ENCODE measurements at regions not wholly inside any gene's neighbourhood (a gene's known extent, or its start where the extent isn't known, plus 50 kb on each side); places are given as distances from the start of the nearest gene placed in this dataset.

GRCh38 chr10:131792809-131793208 is 108.0 kb upstream of the PPP2R2D start:
- TF ChIP-seq CTCF (IDR thresholded peaks at IDR 0.05; ENCODE audit: partially characterized antibody, unreplicated experiment) = no peak
- Mint-ChIP-seq H3K27ac (ENCODE audit: unreplicated experiment) (no peak overlapping the region), H3K36me3 (ENCODE audit: unreplicated experiment) (no peaks in the 10 kb centered on the region), H3K4me3 (ENCODE audit: unreplicated experiment) (no peak overlapping the region), H3K9me3 (ENCODE audit: unreplicated experiment) (no peaks in the 10 kb centered on the region), H3K27me3 (ENCODE audit: unreplicated experiment) (peaks cover 2% of the 10 kb centered on the region), H3K4me1 (ENCODE audit: low read depth, unreplicated experiment) (no peaks in the 10 kb centered on the region)
- no peak for DNase-seq

- TF ChIP-seq CTCF (IDR thresholded peaks at IDR 0.05; ENCODE audit: partially characterized antibody, unreplicated experiment) = no peak
- no peak overlapping the region for H3K4me3 Mint-ChIP-seq (ENCODE audit: unreplicated experiment)
- no peak for DNase-seq
- H3K4me1 Mint-ChIP-seq (ENCODE audit: low read depth, unreplicated experiment) = no peaks in the 10 kb centered on the region
- peaks cover 12% of the 10 kb centered on the region for H3K36me3 Mint-ChIP-seq (ENCODE audit: unreplicated experiment)
- no peaks in the 10 kb centered on the region for H3K27me3 Mint-ChIP-seq (ENCODE audit: unreplicated experiment)
- no peak overlapping the region for H3K27ac Mint-ChIP-seq (ENCODE audit: unreplicated experiment)
- peaks cover 2% of the 10 kb centered on the region for H3K9me3 Mint-ChIP-seq (ENCODE audit: unreplicated experiment)
Observed at GRCh38 chr10:131795761-131796160, 105.0 kb upstream of the PPP2R2D start.

- no peak for TF ChIP-seq CTCF (IDR thresholded peaks at IDR 0.05; ENCODE audit: partially characterized antibody, unreplicated experiment)
- Mint-ChIP-seq H3K4me3 (ENCODE audit: unreplicated experiment) (no peak overlapping the region), H3K4me1 (ENCODE audit: low read depth, unreplicated experiment) (no peaks in the 10 kb centered on the region), H3K9me3 (ENCODE audit: unreplicated experiment) (peaks cover 2% of the 10 kb centered on the region), H3K27ac (ENCODE audit: unreplicated experiment) (no peak overlapping the region), H3K27me3 (ENCODE audit: unreplicated experiment) (no peaks in the 10 kb centered on the region), H3K36me3 (ENCODE audit: unreplicated experiment) (peaks cover 12% of the 10 kb centered on the region)
- DNase-seq = no peak
Observed at GRCh38 chr10:131797626-131798025, 103.2 kb upstream of the PPP2R2D start.

- Mint-ChIP-seq H3K9me3 (ENCODE audit: unreplicated experiment) (peaks cover 2% of the 10 kb centered on the region), H3K4me1 (ENCODE audit: low read depth, unreplicated experiment) (no peaks in the 10 kb centered on the region), H3K36me3 (ENCODE audit: unreplicated experiment) (peaks cover 12% of the 10 kb centered on the region), H3K27me3 (ENCODE audit: unreplicated experiment) (no peaks in the 10 kb centered on the region), H3K4me3 (ENCODE audit: unreplicated experiment) (no peak overlapping the region), H3K27ac (ENCODE audit: unreplicated experiment) (no peak overlapping the region)
- no peak for DNase-seq
- TF ChIP-seq CTCF (IDR thresholded peaks at IDR 0.05; ENCODE audit: partially characterized antibody, unreplicated experiment) = no peak
Observed at GRCh38 chr10:131799429-131799828, 101.4 kb upstream of the PPP2R2D start.

- DNase-seq = no peak
- H3K27me3 Mint-ChIP-seq (ENCODE audit: unreplicated experiment) = no peaks in the 10 kb centered on the region
- H3K9me3 Mint-ChIP-seq (ENCODE audit: unreplicated experiment) = peaks cover 4% of the 10 kb centered on the region
- no peak overlapping the region for H3K4me3 Mint-ChIP-seq (ENCODE audit: unreplicated experiment)
- peaks cover 12% of the 10 kb centered on the region for H3K36me3 Mint-ChIP-seq (ENCODE audit: unreplicated experiment)
- no peaks in the 10 kb centered on the region for H3K4me1 Mint-ChIP-seq (ENCODE audit: low read depth, unreplicated experiment)
- TF ChIP-seq CTCF (IDR thresholded peaks at IDR 0.05; ENCODE audit: partially characterized antibody, unreplicated experiment) = no peak
- no peak overlapping the region for H3K27ac Mint-ChIP-seq (ENCODE audit: unreplicated experiment)
Observed at GRCh38 chr10:131802156-131802915, 98.5 kb upstream of the PPP2R2D start.
